KMS-11 (cell line): ENCODE measurements at regions not wholly inside any gene's neighbourhood (a gene's known extent, or its start where the extent isn't known, plus 50 kb on each side); places are given as distances from the start of the nearest gene placed in this dataset.

ENCODE experiments used
- H2AFZ ChIP-seq: fragments of 200-600 bp; sonication (generic); 2 replicates; pipeline ENCODE4 v1.6.1; 2016; ENCODE audit warnings: antibody characterized with exemption, mixed run types, low read depth
- H3K27ac ChIP-seq: fragments of 200-600 bp; sonication (generic); 2 replicates; pipeline ENCODE4 v1.6.1; 2016; ENCODE audit warnings: mild to moderate bottlenecking, mixed run types
- H3K27me3 ChIP-seq: fragments of 200-600 bp; sonication (generic); 2 replicates; pipeline ENCODE4 v1.6.1; 2017; ENCODE audit warnings: mild to moderate bottlenecking, low read depth, mixed run types, moderate library complexity; ENCODE audit not compliant: insufficient read depth
- H3K36me3 ChIP-seq: fragments of 200-600 bp; sonication (generic); 2 replicates; pipeline ENCODE4 v1.6.1; 2017; ENCODE audit warnings: mild to moderate bottlenecking, mixed run types; ENCODE audit not compliant: insufficient read depth
- H3K4me1 ChIP-seq: fragments of 200-600 bp; sonication (generic); 2 replicates; pipeline ENCODE4 v1.6.1; 2016; ENCODE audit warnings: mild to moderate bottlenecking, low read depth, mixed run types; ENCODE audit not compliant: poor library complexity, severe bottlenecking
- H3K4me2 ChIP-seq: fragments of 200-600 bp; sonication (generic); 2 replicates; pipeline ENCODE4 v1.7.0; 2016; ENCODE audit warnings: mild to moderate bottlenecking, mixed run types
- H3K4me3 ChIP-seq: fragments of 200-600 bp; sonication (generic); IDR thresholded peaks from 2 replicates; pipeline ENCODE4 v1.6.1; 2017; ENCODE audit warnings: low read depth, low read length, mixed read lengths; ENCODE audit not compliant: insufficient read depth
- H3K79me2 ChIP-seq: fragments of 200-600 bp; sonication (generic); 2 replicates; pipeline ENCODE4 v1.6.1; 2016; ENCODE audit warnings: low read depth, mixed run types; ENCODE audit not compliant: insufficient read depth
- H3K9ac ChIP-seq: fragments of 200-600 bp; sonication (generic); 2 replicates; pipeline ENCODE4 v1.6.1; 2016; ENCODE audit warnings: mild to moderate bottlenecking, mixed run types
- H4K20me1 ChIP-seq: fragments of 200-600 bp; sonication (generic); 2 replicates; pipeline ENCODE4 v1.6.1; 2016; ENCODE audit warnings: mild to moderate bottlenecking, mixed run types; ENCODE audit not compliant: insufficient read depth
- TF ChIP-seq, protein P1 (sequence below): fragments of 200-600 bp; sonication (generic); conservative IDR thresholded peaks from 2 replicates; pipeline ENCODE4 v1.6.1; 2017; ENCODE audit warnings: low read depth, mild to moderate bottlenecking, antibody characterized with exemption, low read length, moderate library complexity, mixed read lengths

DNA sequence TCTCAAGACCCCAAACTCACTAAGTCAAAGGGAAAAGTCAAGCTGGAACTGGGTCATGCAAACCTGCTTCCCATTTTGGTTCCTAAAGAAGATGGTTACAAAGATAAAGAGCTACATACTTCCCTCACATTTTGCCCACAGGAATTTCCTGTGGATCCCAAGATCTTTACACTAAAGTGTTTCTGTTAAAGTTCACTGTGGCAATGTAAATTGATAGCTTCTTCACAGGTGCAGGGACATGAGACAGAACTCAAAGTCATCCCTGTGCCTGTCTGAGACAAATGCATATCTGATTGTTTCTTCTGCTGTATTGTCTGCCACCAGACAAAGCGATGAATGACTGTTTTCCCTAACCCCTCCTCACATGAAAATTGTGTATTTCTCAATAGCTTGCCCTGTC, 567.8 kb downstream of the ZIC1 start:
- no peaks in the 10 kb centered on the region for H3K79me2 ChIP-seq
- no peak overlapping the region for H3K27ac ChIP-seq
- TF ChIP-seq, protein P1, sequence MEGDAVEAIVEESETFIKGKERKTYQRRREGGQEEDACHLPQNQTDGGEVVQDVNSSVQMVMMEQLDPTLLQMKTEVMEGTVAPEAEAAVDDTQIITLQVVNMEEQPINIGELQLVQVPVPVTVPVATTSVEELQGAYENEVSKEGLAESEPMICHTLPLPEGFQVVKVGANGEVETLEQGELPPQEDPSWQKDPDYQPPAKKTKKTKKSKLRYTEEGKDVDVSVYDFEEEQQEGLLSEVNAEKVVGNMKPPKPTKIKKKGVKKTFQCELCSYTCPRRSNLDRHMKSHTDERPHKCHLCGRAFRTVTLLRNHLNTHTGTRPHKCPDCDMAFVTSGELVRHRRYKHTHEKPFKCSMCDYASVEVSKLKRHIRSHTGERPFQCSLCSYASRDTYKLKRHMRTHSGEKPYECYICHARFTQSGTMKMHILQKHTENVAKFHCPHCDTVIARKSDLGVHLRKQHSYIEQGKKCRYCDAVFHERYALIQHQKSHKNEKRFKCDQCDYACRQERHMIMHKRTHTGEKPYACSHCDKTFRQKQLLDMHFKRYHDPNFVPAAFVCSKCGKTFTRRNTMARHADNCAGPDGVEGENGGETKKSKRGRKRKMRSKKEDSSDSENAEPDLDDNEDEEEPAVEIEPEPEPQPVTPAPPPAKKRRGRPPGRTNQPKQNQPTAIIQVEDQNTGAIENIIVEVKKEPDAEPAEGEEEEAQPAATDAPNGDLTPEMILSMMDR, result no peak
- no peak overlapping the region for H3K4me2 ChIP-seq
- no peaks in the 10 kb centered on the region for H4K20me1 ChIP-seq
- H3K36me3 ChIP-seq, result no peaks in the 10 kb centered on the region
- no peak overlapping the region for H2AFZ ChIP-seq
- H3K9ac ChIP-seq, result no peak overlapping the region
- no peaks in the 10 kb centered on the region for H3K4me1 ChIP-seq
- no peaks in the 10 kb centered on the region for H3K27me3 ChIP-seq
- no peak overlapping the region for H3K4me3 ChIP-seq

DNA sequence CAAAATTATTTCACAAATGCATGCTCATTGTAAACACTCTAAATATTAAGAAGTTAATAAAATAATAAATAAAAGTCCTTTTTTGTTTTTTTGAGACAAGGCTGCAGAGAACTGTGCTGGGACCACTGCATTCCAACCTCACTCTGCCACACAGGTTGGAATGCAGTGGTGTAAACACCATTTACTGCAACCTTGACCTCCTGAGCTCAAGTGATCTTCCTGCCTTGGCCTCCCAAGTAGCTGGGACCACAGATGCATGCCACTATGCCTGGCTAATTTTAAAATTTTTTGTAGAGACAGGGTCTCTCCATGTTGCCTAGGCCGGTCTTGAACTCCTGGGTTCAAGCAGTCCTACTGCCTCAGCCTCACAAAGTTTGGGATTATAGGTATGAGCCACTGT, 578.4 kb downstream of the ZIC1 start:
- Histone ChIP-seq H3K79me2 (no peaks in the 10 kb centered on the region), H3K4me2 (no peak overlapping the region), H3K36me3 (no peaks in the 10 kb centered on the region), H3K9ac (no peak overlapping the region), H3K4me3 (no peak overlapping the region), H3K27ac (no peak overlapping the region), H3K27me3 (no peaks in the 10 kb centered on the region), H4K20me1 (no peaks in the 10 kb centered on the region), H2AFZ (no peak overlapping the region), H3K4me1 (no peaks in the 10 kb centered on the region)
- TF ChIP-seq, protein P1, result no peak

DNA sequence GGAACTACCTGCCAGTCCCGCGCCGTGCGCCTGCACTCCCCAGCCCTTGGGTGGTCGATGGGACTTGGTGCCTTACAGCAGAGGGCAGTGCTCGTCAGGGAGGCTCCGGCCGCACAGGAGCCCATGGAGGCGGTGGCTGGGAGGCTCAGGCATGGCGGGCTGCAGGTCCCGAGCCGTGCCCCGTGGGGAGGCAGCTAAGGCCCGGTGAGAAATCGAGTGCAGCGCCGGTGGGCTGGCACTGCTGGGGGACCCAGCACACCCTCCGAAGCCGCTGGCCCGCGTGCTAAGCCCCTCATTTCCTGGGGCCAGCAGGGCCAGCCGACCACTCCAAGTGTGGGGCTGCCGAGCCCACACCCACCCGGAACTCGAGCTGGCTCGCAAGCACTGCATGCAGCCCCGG, 580.2 kb downstream of the ZIC1 start:
- no peaks in the 10 kb centered on the region for H4K20me1 ChIP-seq
- no peaks in the 10 kb centered on the region for H3K27me3 ChIP-seq
- no peaks in the 10 kb centered on the region for H3K79me2 ChIP-seq
- no peak overlapping the region for H3K4me3 ChIP-seq
- H3K9ac ChIP-seq, result no peak overlapping the region
- no peaks in the 10 kb centered on the region for H3K36me3 ChIP-seq
- no peak overlapping the region for H3K4me2 ChIP-seq
- H2AFZ ChIP-seq, result no peak overlapping the region
- no peak overlapping the region for H3K27ac ChIP-seq
- no peaks in the 10 kb centered on the region for H3K4me1 ChIP-seq
- TF ChIP-seq, protein P1, result no peak

DNA sequence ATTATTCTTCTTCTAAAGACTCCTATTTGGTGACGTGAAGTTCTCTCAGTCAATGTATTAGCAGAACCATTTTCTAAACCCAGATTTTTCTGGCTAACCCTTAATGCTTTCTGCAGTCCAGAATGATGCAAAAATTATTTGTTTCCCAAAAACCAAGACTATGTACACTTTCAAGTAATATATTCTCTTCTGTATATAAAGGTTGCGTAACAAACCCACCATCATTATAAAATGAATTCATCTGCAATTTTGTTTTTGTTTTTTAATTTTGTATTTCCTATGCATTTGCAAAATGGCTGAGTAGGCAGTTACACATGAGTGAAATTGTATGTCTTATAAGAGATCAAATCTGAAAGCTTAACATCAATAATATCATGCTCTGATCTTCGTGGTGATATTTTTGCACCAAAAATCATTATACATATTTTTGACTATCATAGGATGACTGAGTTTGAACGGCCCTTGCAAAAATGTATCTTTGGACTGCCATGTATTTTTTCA, 593.6 kb downstream of the ZIC1 start:
- no peaks in the 10 kb centered on the region for H4K20me1 ChIP-seq
- no peaks in the 10 kb centered on the region for H3K27me3 ChIP-seq
- no peak overlapping the region for H3K4me2 ChIP-seq
- H3K4me1 ChIP-seq, result no peaks in the 10 kb centered on the region
- no peaks in the 10 kb centered on the region for H3K36me3 ChIP-seq
- H3K4me3 ChIP-seq, result no peak overlapping the region
- H3K27ac ChIP-seq, result no peak overlapping the region
- no peak overlapping the region for H3K9ac ChIP-seq
- H2AFZ ChIP-seq, result no peak overlapping the region
- TF ChIP-seq, protein P1, result no peak
- no peaks in the 10 kb centered on the region for H3K79me2 ChIP-seq
